PC-9 (cell line): ENCODE measurements at regions not wholly inside any gene's neighbourhood (a gene's known extent, or its start where the extent isn't known, plus 50 kb on each side); places are given as distances from the start of the nearest gene placed in this dataset.

Experiments
- BruUV-seq: library from RNA; stranded (reverse); fragments of 400-500 nt; replicated peaks from 2 replicates; lab custom pipeline; 2021; lab: Mats Ljungman, UMichigan
- CTCF ChIA-PET: fragments of 300-600 bp; sonication (Branson Sonifier 250); formaldehyde crosslinking; loops from one replicate; lab custom pipeline; 2022; ENCODE audit warnings: antibody characterized with exemption; lab: Charles Lee
- POLR2A ChIA-PET: fragments of 300-600 bp; sonication (Branson Sonifier 250); formaldehyde crosslinking; loops from one replicate; lab custom pipeline; 2022; ENCODE audit warnings: antibody characterized with exemption; ENCODE audit not compliant: unreplicated experiment; lab: Charles Lee
- DNase-seq, 2 experiments: peaks; one replicate each; pipeline versions ENCODE4 v3.0.0 to v3.0.0-alpha.2; 2015 to 2022; ENCODE audit warnings: mixed read lengths in 1 of 2
- H2AFZ ChIP-seq: fragments of 200-600 bp; sonication (generic); 2 replicates; pipeline ENCODE4 v1.8.1; 2017; ENCODE audit warnings: antibody characterized with exemption
- H3F3A ChIP-seq: fragments of 200-600 bp; sonication (generic); 2 replicates; pipeline ENCODE4 v1.8.1; 2017; ENCODE audit warnings: antibody characterized with exemption, mild to moderate bottlenecking, low read depth; ENCODE audit not compliant: insufficient read depth
- H3K27ac ChIP-seq: fragments of 200-600 bp; sonication (generic); 2 replicates; pipeline ENCODE4 v1.6.1; 2016; ENCODE audit warnings: mixed run types
- H3K27me3 ChIP-seq: fragments of 200-600 bp; sonication (generic); 2 replicates; pipeline ENCODE4 v1.6.1; 2016; ENCODE audit warnings: low read depth, mixed run types; ENCODE audit not compliant: insufficient read depth
- H3K36me3 ChIP-seq: fragments of 200-600 bp; sonication (generic); 2 replicates; pipeline ENCODE4 v1.6.1; 2016; ENCODE audit warnings: low read depth, mixed run types
- H3K4me1 ChIP-seq: fragments of 200-600 bp; sonication (generic); replicated peaks from 2 replicates; pipeline ENCODE4 v1.6.1; 2016; ENCODE audit warnings: mixed run types; ENCODE audit not compliant: insufficient read depth
- H3K4me2 ChIP-seq: fragments of 200-600 bp; sonication (generic); 2 replicates; pipeline ENCODE4 v1.6.1; 2017; ENCODE audit warnings: mixed run types
- H3K4me3 ChIP-seq: fragments of 200-600 bp; sonication (generic); 2 replicates; pipeline ENCODE4 v1.6.1; 2016; ENCODE audit warnings: mixed run types
- H3K79me2 ChIP-seq: fragments of 200-600 bp; sonication (generic); 2 replicates; pipeline ENCODE4 v1.6.1; 2017; ENCODE audit warnings: low read depth, mixed run types
- H3K9me2 ChIP-seq: fragments of 200-600 bp; sonication (generic); 2 replicates; pipeline ENCODE4 v1.8.1; 2017; ENCODE audit warnings: mild to moderate bottlenecking; ENCODE audit not compliant: insufficient read depth
- H3K9me3 ChIP-seq: fragments of 200-600 bp; sonication (generic); 2 replicates; pipeline ENCODE4 v1.8.1; 2016; ENCODE audit warnings: low read depth; ENCODE audit not compliant: insufficient read depth
- H4K20me1 ChIP-seq: fragments of 200-600 bp; sonication (generic); 2 replicates; pipeline ENCODE4 v1.8.1; 2017; ENCODE audit not compliant: insufficient read depth
- EZH2 ChIP-seq: fragments of 200-600 bp; sonication (generic); IDR thresholded peaks from 2 replicates; pipeline ENCODE4 v1.8.0; 2017; ENCODE audit warnings: antibody characterized with exemption, low read depth
- intact Hi-C: fragments of 100-400 bp; cut with micrococcal nuclease; formaldehyde crosslinking; loops from one replicate; pipeline ENCODE4 v1.10.0; 2022; ENCODE audit not compliant: unreplicated experiment
- TF ChIP-seq, protein P1 (sequence below): fragments of 200-600 bp; sonication (generic); conservative IDR thresholded peaks from 2 replicates; pipeline ENCODE4 v1.6.1; 2017; ENCODE audit warnings: mixed run types, antibody characterized with exemption, mild to moderate bottlenecking, moderate library complexity

DNA sequence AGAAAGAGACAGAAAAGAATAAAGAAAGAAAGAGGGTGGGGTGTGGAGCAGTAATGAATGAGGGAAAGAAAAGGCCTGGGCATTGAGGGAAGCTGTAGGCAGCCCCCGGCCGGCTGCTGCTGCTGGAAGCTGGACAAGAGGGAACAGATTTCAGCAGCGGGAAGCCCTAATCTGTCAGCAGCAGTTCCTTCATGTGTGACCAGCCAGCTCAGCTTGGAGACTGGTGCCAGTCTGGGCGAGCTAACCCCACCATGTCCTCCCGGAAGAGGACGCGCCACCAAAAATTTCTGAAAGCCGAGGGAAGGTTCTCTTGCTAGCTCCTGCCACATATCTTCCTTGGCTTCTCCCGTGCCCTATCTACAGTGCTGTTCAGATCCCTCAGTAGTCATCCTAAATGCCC lies 236.8 kb downstream of the GRIN2B start:
- Histone ChIP-seq H2AFZ (no peak overlapping the region), H3F3A (no peaks in the 10 kb centered on the region; the same call in 1 of the 2 replicates), H4K20me1 (no peaks in the 10 kb centered on the region), H3K4me3 (no peak overlapping the region), H3K4me1 (0 out of 2 replicates have a peak, but pooled peaks cover 3% of the 10 kb centered on the region), H3K27me3 (peaks cover 38% of the 10 kb centered on the region), H3K9me2 (no peaks in the 10 kb centered on the region), H3K9me3 (no peaks in the 10 kb centered on the region), H3K36me3 (no peaks in the 10 kb centered on the region), H3K4me2 (no peak overlapping the region), H3K27ac (no peak overlapping the region), H3K79me2 (no peaks in the 10 kb centered on the region)
- DNase-seq = no peak
- intact Hi-C loops = no loop called here
- CTCF ChIA-PET = no interaction called here
- no TSS peak for BruUV-seq
- POLR2A ChIA-PET = no interaction called here
- no peak for TF ChIP-seq EZH2

DNA sequence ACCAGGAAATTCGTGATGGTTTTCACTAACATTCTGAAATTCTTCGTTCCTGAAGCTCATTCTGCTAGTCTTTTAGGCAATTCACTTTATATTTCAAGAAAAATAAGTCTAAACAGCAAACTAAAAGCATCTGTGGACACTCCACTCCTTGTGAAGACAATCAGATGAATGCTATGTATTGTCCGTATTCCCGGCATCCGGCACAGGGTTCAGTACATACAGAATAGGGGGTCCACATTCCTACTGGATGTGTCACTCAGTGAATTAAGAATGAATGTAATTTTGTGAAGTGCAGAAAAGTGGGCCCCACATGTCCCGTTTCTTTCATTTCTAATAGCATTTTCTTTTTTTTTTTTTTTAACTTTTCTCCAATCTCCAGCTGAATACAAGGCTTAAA lies 241.3 kb downstream of the GRIN2B start:
- no peak overlapping the region for H3K4me2 ChIP-seq
- no peak overlapping the region for H3K27ac ChIP-seq
- no peaks in the 10 kb centered on the region for H3K9me3 ChIP-seq
- no peaks in the 10 kb centered on the region for H4K20me1 ChIP-seq
- no peaks in the 10 kb centered on the region for H3K9me2 ChIP-seq
- H3K4me3 ChIP-seq = no peak overlapping the region
- ChIA-PET CTCF (interaction anchor here (0.6 kb wide), 1 partner anchor 426 kb away, joined by 3 read pairs; no protein-coding TSS in a partner anchor), POLR2A (no interaction called here)
- TF ChIP-seq, protein P1, sequence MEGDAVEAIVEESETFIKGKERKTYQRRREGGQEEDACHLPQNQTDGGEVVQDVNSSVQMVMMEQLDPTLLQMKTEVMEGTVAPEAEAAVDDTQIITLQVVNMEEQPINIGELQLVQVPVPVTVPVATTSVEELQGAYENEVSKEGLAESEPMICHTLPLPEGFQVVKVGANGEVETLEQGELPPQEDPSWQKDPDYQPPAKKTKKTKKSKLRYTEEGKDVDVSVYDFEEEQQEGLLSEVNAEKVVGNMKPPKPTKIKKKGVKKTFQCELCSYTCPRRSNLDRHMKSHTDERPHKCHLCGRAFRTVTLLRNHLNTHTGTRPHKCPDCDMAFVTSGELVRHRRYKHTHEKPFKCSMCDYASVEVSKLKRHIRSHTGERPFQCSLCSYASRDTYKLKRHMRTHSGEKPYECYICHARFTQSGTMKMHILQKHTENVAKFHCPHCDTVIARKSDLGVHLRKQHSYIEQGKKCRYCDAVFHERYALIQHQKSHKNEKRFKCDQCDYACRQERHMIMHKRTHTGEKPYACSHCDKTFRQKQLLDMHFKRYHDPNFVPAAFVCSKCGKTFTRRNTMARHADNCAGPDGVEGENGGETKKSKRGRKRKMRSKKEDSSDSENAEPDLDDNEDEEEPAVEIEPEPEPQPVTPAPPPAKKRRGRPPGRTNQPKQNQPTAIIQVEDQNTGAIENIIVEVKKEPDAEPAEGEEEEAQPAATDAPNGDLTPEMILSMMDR = no peak
- no peak for TF ChIP-seq EZH2
- no peaks in the 10 kb centered on the region for H3K79me2 ChIP-seq
- H3K4me1 ChIP-seq = 0 out of 2 replicates have a peak, but pooled peaks cover 3% of the 10 kb centered on the region
- no peak for DNase-seq
- H3K36me3 ChIP-seq = no peaks in the 10 kb centered on the region
- H2AFZ ChIP-seq = no peak overlapping the region
- BruUV-seq = no TSS peak
- intact Hi-C loops = no loop called here
- no peaks in the 10 kb centered on the region; the same call in 1 of the 2 replicates for H3F3A ChIP-seq
- peaks cover 15% of the 10 kb centered on the region for H3K27me3 ChIP-seq

DNA sequence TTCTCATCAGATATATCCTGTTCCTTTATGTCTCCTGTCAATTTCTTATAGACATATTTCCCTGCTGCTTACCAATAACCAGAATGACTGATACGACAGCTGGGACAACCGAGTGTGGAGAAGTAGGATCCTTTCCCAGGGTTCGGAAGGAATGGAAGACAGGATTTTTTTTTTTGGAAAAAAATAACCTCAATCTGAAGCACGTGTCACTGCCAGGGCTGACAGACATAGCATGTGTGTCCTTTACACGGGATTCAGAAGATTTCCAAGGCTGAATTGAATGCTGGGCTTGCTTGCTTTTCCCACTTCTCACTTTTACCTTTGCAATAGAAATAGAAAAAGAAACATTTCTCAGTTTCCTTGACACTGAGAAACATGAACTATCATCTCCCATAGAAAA lies 245.7 kb downstream of the GRIN2B start:
- BruUV-seq = no TSS peak
- H3F3A ChIP-seq = no peaks in the 10 kb centered on the region
- no peak overlapping the region for H2AFZ ChIP-seq
- ChIA-PET POLR2A (no interaction called here), CTCF (no interaction called here)
- H3K4me3 ChIP-seq = no peak overlapping the region
- H3K79me2 ChIP-seq = no peaks in the 10 kb centered on the region
- intact Hi-C loops = loop anchor here (5.0 kb wide), 1 partner anchor 432 kb away; no protein-coding TSS in a partner anchor
- H3K36me3 ChIP-seq = no peaks in the 10 kb centered on the region
- no peak overlapping the region for H3K27ac ChIP-seq
- DNase-seq = no peak
- no peaks in the 10 kb centered on the region for H4K20me1 ChIP-seq
- H3K27me3 ChIP-seq = no peaks in the 10 kb centered on the region; the same call in 1 of the 2 replicates
- H3K4me1 ChIP-seq = no peaks in the 10 kb centered on the region
- H3K4me2 ChIP-seq = no peak overlapping the region
- no peaks in the 10 kb centered on the region for H3K9me2 ChIP-seq
- no peaks in the 10 kb centered on the region for H3K9me3 ChIP-seq
- TF ChIP-seq, protein P1 = no peak
